ENCODE measurements at regions not wholly inside any gene's neighbourhood (a gene's known extent, or its start where the extent isn't known, plus 50 kb on each side); places are given as distances from the start of the nearest gene placed in this dataset.

GRCh38 chr22:49643998-49644397, 183.7 kb downstream of the BRD1 start:
- no peak for TF ChIP-seq CTCF (IDR thresholded peaks at IDR 0.05; ENCODE audit: insufficient read depth, low read depth, low read length)
- POLR2A ChIA-PET = no interaction called here
- CTCF ChIA-PET = no interaction called here
- no peaks in the 10 kb centered on the region for H3K27me3 ChIP-seq (ENCODE audit: control insufficient read depth, insufficient read depth, low read length)
- no peaks in the 10 kb centered on the region for H3K36me3 ChIP-seq (ENCODE audit: control insufficient read depth, insufficient read depth, low read length)
- DNase-seq (ENCODE audit: low read depth) = no peak
- H3K4me3 ChIP-seq (ENCODE audit: low read depth, low read length) = no peak overlapping the region

GRCh38 chr22:49643466-49643865, 184.2 kb downstream of the BRD1 start:
- DNase-seq (ENCODE audit: low read depth) = no peak
- Histone ChIP-seq H3K4me3 (ENCODE audit: low read depth, low read length) (no peak overlapping the region), H3K36me3 (ENCODE audit: control insufficient read depth, insufficient read depth, low read length) (no peaks in the 10 kb centered on the region), H3K27me3 (ENCODE audit: control insufficient read depth, insufficient read depth, low read length) (no peaks in the 10 kb centered on the region)
- ChIA-PET CTCF (no interaction called here), POLR2A (no interaction called here)
- TF ChIP-seq CTCF (IDR thresholded peaks at IDR 0.05; ENCODE audit: insufficient read depth, low read depth, low read length) = no peak

GRCh38 chr22:49642741-49643140, 184.9 kb downstream of the BRD1 start:
- no peaks in the 10 kb centered on the region for H3K27me3 ChIP-seq (ENCODE audit: control insufficient read depth, insufficient read depth, low read length)
- ChIA-PET CTCF (no interaction called here), POLR2A (no interaction called here)
- no peaks in the 10 kb centered on the region for H3K36me3 ChIP-seq (ENCODE audit: control insufficient read depth, insufficient read depth, low read length)
- DNase-seq (ENCODE audit: low read depth) = no peak
- TF ChIP-seq CTCF (IDR thresholded peaks at IDR 0.05; ENCODE audit: insufficient read depth, low read depth, low read length) = no peak
- no peak overlapping the region for H3K4me3 ChIP-seq (ENCODE audit: low read depth, low read length)

GRCh38 chr22:49642331-49642730, 185.3 kb downstream of the BRD1 start:
- POLR2A ChIA-PET = no interaction called here
- no peak for TF ChIP-seq CTCF (IDR thresholded peaks at IDR 0.05; ENCODE audit: insufficient read depth, low read depth, low read length)
- DNase-seq (ENCODE audit: low read depth) = no peak

GRCh38 chr22:49641770-49642313, 185.8 kb downstream of the BRD1 start:
- DNase-seq (ENCODE audit: low read depth) = no peak
- TF ChIP-seq CTCF (IDR thresholded peaks at IDR 0.05; ENCODE audit: insufficient read depth, low read depth, low read length) = no peak
- no peaks in the 10 kb centered on the region for H3K27me3 ChIP-seq (ENCODE audit: control insufficient read depth, insufficient read depth, low read length)
- POLR2A ChIA-PET = no interaction called here
- no peaks in the 10 kb centered on the region for H3K36me3 ChIP-seq (ENCODE audit: control insufficient read depth, insufficient read depth, low read length)
- no peak overlapping the region for H3K4me3 ChIP-seq (ENCODE audit: low read depth, low read length)
- CTCF ChIA-PET = no interaction called here

More at GRCh38 chr22:49642331-49642730, 185.3 kb downstream of the BRD1 start:
- CTCF ChIA-PET = no interaction called here
- H3K27me3 ChIP-seq (ENCODE audit: control insufficient read depth, insufficient read depth, low read length) = no peaks in the 10 kb centered on the region
- H3K4me3 ChIP-seq (ENCODE audit: low read depth, low read length) = no peak overlapping the region
- H3K36me3 ChIP-seq (ENCODE audit: control insufficient read depth, insufficient read depth, low read length) = no peaks in the 10 kb centered on the region

Data from BJ (cell line).